DMS79 treated with DMSO at 0.1 percent for 48 hours (cell line): ENCODE measurements at regions not wholly inside any gene's neighbourhood (a gene's known extent, or its start where the extent isn't known, plus 50 kb on each side); places are given as distances from the start of the nearest gene placed in this dataset.
A peak's percentile ranks its signal among the peaks of the same experiment; 100 is the strongest.
"Not testable (repeated sequence)": the region's sequence is repeated elsewhere in the genome, so short reads cannot be mapped to it uniquely, and the experiment has no call there.

ENCODE experiments used
- DNase-seq: peaks from one replicate; lab custom pipeline; 2025; lab: John Stamatoyannopoulos, UW

GRCh38 chr2:129375632-129376425 is 603.6 kb upstream of the RAB6C start:
- DNase-seq = no peak

- no peak for DNase-seq
Measured at GRCh38 chr2:129376426-129377077, 602.9 kb upstream of the RAB6C start.

GRCh38 chr2:129377078-129377469 is 602.4 kb upstream of the RAB6C start:
- DNase-seq = no peak

GRCh38 chr2:129378186-129378585 is 601.3 kb upstream of the RAB6C start:
- DNase-seq = no peak

GRCh38 chr2:129379411-129379810 is 600.1 kb upstream of the RAB6C start:
- no peak for DNase-seq

GRCh38 chr2:129381789-129382188 is 597.7 kb upstream of the RAB6C start:
- no peak for DNase-seq

GRCh38 chr2:129388870-129389269 is 590.6 kb upstream of the RAB6C start:
- DNase-seq = no peak

GRCh38 chr2:129393816-129394215 is 585.6 kb upstream of the RAB6C start:
- DNase-seq = no peak

GRCh38 chr2:129396980-129397599 is 582.4 kb upstream of the RAB6C start:
- DNase-seq = peak; percentile 39

- peak; percentile 33 for DNase-seq
Measured at GRCh38 chr2:129400826-129401225, 578.6 kb upstream of the RAB6C start.

GRCh38 chr2:129402076-129402475 is 577.4 kb upstream of the RAB6C start:
- DNase-seq = no peak

- peak; percentile 43 for DNase-seq
Measured at GRCh38 chr2:129404000-129404685, 575.3 kb upstream of the RAB6C start.

GRCh38 chr2:129408570-129408969 is 570.9 kb upstream of the RAB6C start:
- DNase-seq = no peak

GRCh38 chr2:129417041-129417440 is 562.4 kb upstream of the RAB6C start:
- not testable (repeated sequence) for DNase-seq

GRCh38 chr2:129422028-129422427 is 557.4 kb upstream of the RAB6C start:
- no peak for DNase-seq

- no peak for DNase-seq
Measured at GRCh38 chr2:129428086-129428660, 551.3 kb upstream of the RAB6C start.

- DNase-seq = no peak
Measured at GRCh38 chr2:129430911-129431310, 548.6 kb upstream of the RAB6C start.

- no peak for DNase-seq
Measured at GRCh38 chr2:129431881-129432280, 547.6 kb upstream of the RAB6C start.

- no peak for DNase-seq
Measured at GRCh38 chr2:129436809-129437208, 542.7 kb upstream of the RAB6C start.

- DNase-seq = no peak
Measured at GRCh38 chr2:129437725-129438124, 541.7 kb upstream of the RAB6C start.

- DNase-seq = no peak
Measured at GRCh38 chr2:129438501-129439057, 540.9 kb upstream of the RAB6C start.
